ENCODE measurements at regions not wholly inside any gene's neighbourhood (a gene's known extent, or its start where the extent isn't known, plus 50 kb on each side); places are given as distances from the start of the nearest gene placed in this dataset.

DNA sequence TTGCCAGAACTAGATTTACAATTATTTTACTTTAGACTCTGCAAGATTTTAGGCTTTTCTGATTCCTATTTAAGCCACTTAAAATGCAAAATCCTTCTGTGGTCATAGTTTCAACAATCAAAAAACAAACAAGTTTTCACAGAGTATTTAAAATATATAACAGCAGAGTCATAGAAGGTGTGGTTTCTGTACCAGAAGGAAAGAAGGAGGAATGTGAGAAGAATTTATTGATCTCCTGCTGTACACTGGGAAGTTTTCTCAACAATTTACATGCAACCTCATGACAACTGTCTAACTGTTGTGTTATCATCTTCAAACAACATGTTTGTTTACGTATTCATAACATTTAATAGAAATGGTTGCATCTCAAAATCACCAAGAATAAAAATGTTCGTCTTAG is 102.3 kb upstream of the CEP126 start:
- TF ChIP-seq, protein P1, sequence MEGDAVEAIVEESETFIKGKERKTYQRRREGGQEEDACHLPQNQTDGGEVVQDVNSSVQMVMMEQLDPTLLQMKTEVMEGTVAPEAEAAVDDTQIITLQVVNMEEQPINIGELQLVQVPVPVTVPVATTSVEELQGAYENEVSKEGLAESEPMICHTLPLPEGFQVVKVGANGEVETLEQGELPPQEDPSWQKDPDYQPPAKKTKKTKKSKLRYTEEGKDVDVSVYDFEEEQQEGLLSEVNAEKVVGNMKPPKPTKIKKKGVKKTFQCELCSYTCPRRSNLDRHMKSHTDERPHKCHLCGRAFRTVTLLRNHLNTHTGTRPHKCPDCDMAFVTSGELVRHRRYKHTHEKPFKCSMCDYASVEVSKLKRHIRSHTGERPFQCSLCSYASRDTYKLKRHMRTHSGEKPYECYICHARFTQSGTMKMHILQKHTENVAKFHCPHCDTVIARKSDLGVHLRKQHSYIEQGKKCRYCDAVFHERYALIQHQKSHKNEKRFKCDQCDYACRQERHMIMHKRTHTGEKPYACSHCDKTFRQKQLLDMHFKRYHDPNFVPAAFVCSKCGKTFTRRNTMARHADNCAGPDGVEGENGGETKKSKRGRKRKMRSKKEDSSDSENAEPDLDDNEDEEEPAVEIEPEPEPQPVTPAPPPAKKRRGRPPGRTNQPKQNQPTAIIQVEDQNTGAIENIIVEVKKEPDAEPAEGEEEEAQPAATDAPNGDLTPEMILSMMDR (IDR thresholded peaks at IDR 0.05; ENCODE audit: low read length), result no peak
- TF ChIP-seq EZH2 (optimal IDR thresholded peaks at IDR 0.05; ENCODE audit: low read depth, low read length) (no peak), EZH2phosphoT487 (IDR thresholded peaks at IDR 0.05; ENCODE audit: low read length) (no peak)
